ENCODE measurements at regions not wholly inside any gene's neighbourhood (a gene's known extent, or its start where the extent isn't known, plus 50 kb on each side); places are given as distances from the start of the nearest gene placed in this dataset.

DNA sequence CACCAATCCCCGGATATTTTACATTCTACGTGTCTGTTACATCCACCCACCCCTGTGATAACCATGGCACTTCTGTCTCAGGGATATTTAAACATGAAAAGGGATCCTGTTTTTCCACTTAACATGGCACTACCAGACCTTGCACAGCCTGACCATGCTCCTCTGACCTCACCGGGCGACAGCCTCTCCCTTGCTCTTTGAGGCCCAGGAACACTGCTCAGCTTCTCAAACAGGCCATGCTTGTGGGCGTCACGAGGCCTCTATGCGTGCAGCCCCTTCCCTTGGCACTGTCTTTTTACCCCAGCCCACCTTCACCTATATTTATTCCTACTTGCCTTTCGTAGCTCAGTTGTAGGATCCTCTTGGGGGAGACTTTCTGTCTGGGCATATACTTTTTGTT is 385.6 kb downstream of the UQCRFS1 start:
- no TSS peak for BruUV-seq (replicated peaks)
- TF ChIP-seq JUN (IDR thresholded peaks at IDR 0.05; ENCODE audit: borderline replicate concordance, insufficient read depth, insufficient read length, low read depth) = no peak
- TF ChIP-seq MYC (IDR thresholded peaks at IDR 0.05; ENCODE audit: low read depth, low read length) = no peak
- no peak for TF ChIP-seq POLR2A (IDR thresholded peaks at IDR 0.05; ENCODE audit: low read depth, low read length)
- no peak for TF ChIP-seq MAX (IDR thresholded peaks at IDR 0.05; ENCODE audit: insufficient read depth, insufficient read length)
- TF ChIP-seq FOS (IDR thresholded peaks at IDR 0.05; ENCODE audit: borderline replicate concordance, insufficient read depth, low read length) = no peak
- no peak for TF ChIP-seq EZH2 (IDR thresholded peaks at IDR 0.05; ENCODE audit: borderline replicate concordance, low read depth, low read length, severe bottlenecking)
- TF ChIP-seq, protein P1, sequence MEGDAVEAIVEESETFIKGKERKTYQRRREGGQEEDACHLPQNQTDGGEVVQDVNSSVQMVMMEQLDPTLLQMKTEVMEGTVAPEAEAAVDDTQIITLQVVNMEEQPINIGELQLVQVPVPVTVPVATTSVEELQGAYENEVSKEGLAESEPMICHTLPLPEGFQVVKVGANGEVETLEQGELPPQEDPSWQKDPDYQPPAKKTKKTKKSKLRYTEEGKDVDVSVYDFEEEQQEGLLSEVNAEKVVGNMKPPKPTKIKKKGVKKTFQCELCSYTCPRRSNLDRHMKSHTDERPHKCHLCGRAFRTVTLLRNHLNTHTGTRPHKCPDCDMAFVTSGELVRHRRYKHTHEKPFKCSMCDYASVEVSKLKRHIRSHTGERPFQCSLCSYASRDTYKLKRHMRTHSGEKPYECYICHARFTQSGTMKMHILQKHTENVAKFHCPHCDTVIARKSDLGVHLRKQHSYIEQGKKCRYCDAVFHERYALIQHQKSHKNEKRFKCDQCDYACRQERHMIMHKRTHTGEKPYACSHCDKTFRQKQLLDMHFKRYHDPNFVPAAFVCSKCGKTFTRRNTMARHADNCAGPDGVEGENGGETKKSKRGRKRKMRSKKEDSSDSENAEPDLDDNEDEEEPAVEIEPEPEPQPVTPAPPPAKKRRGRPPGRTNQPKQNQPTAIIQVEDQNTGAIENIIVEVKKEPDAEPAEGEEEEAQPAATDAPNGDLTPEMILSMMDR (IDR thresholded peaks at IDR 0.05; ENCODE audit: extremely low read depth in 1 of 2, insufficient read depth in 1 of 2, low read depth in 1 of 2, low read length in 2 of 2) = no peak
- TF ChIP-seq POLR2AphosphoS5 (IDR thresholded peaks at IDR 0.05; ENCODE audit: insufficient read depth, low read depth, low read length) = no peak
- TF ChIP-seq GATA2 (IDR thresholded peaks at IDR 0.05; ENCODE audit: insufficient read depth, insufficient read length, low read depth, low read length) = no peak
- Histone ChIP-seq H3K27me3 (ENCODE audit: control insufficient read depth in 2 of 2, insufficient read depth in 2 of 2, low read length in 2 of 2) (no peaks in the 10 kb centered on the region), H4K20me1 (replicated peaks; ENCODE audit: control insufficient read depth, extremely low read depth, insufficient read depth, low read length) (no peaks in the 10 kb centered on the region), H3K9me1 (replicated peaks; ENCODE audit: control insufficient read depth, extremely low read depth, insufficient read depth, low read length) (no peaks in the 10 kb centered on the region), H2AFZ (ENCODE audit: low read depth, low read length) (no peak overlapping the region), H3K9me3 (replicated peaks; ENCODE audit: control insufficient read depth, insufficient read depth, low read length) (peaks cover 9% of the 10 kb centered on the region), H3K79me2 (ENCODE audit: control insufficient read depth, insufficient read depth, low read length) (no peaks in the 10 kb centered on the region), H3K4me2 (ENCODE audit: insufficient read depth, low read length) (no peak overlapping the region), H3K4me3 (replicated peaks in 1 of 3; ENCODE audit: insufficient read depth in 1 of 3, low read depth in 1 of 3, low read length in 3 of 3) (no peak overlapping the region), H3K9ac (replicated peaks; ENCODE audit: extremely low read depth, insufficient read depth, low read length) (no peak overlapping the region), H3K27ac (ENCODE audit: insufficient read depth, low read depth, low read length) (no peak overlapping the region), H3K4me1 (ENCODE audit: control insufficient read depth, extremely low read depth, insufficient read depth, low read length) (no peaks in the 10 kb centered on the region), H3K36me3 (ENCODE audit: control insufficient read depth in 2 of 2, extremely low read depth in 1 of 2, insufficient read depth in 2 of 2, low read length in 2 of 2) (no peaks in the 10 kb centered on the region)
- dilution Hi-C loops (cut with MboI; ENCODE audit: extremely low pct_ligation_motif_present, low sequenced_read_pairs) (no loop called here), intact Hi-C loops (cut with micrococcal nuclease) (no loop called here)
- ChIA-PET POLR2A (no interaction called here), CTCF (no interaction called here)
- FAIRE-seq = no peak
- DNase-seq (ENCODE audit: low read depth, low spot score) = no peak

Measured in endothelial cell of umbilical vein (primary cell).